GM18867 (cell line): ENCODE measurements at regions not wholly inside any gene's neighbourhood (a gene's known extent, or its start where the extent isn't known, plus 50 kb on each side); places are given as distances from the start of the nearest gene placed in this dataset.
"Not testable (repeated sequence)": the region's sequence is repeated elsewhere in the genome, so short reads cannot be mapped to it uniquely, and the experiment has no call there.

Experiments
- ATAC-seq: cut with Tn5 transposase; IDR thresholded peaks from one replicate; pipeline ENCODE4 v1.9.1; 2021; ENCODE audit warnings: mild to moderate bottlenecking, moderate library complexity; ENCODE audit not compliant: unreplicated experiment

DNA sequence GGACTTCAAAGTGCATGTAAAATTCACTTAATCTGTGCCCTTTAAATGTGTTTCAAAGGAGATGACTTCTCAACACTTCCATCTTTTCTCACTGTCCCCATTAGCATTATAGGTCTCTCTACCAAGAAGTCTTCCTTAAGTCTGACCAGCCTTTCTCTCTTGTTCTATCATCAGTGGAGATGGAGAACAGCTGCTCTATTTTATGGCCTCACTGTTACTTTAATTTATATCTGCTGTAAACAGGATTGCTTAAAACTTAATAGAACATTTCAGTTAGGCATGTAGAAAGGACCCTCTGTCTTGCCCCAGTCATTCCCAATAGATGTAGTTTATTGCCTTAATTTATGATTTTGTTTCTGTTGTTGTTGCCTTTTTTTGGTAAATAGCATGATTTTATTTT is 86.0 kb upstream of the CDC42EP3 start:
- not testable (repeated sequence) for ATAC-seq

DNA sequence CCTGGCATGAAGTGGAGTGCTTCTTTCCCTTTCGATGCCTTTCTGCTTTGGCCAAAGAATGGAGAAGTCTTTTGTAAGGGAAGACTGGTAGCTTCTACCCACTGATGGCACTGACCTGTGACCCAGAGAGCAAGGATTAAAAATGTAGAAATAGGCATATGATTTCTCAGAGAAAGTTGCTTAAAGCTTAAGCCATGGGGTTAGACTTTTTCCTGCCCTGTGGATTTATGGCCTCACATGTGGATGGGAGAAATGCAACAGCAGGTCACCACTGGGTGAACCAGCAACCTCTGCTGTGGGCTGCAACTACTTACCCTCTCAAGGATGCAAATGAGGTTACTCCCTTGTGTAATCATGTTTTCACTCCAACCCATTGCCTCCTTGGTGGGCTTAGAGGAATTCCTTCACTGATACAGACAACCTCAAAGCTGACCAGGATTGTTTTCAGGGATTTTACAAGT is 86.7 kb upstream of the CDC42EP3 start:
- ATAC-seq, result not testable (repeated sequence)

DNA sequence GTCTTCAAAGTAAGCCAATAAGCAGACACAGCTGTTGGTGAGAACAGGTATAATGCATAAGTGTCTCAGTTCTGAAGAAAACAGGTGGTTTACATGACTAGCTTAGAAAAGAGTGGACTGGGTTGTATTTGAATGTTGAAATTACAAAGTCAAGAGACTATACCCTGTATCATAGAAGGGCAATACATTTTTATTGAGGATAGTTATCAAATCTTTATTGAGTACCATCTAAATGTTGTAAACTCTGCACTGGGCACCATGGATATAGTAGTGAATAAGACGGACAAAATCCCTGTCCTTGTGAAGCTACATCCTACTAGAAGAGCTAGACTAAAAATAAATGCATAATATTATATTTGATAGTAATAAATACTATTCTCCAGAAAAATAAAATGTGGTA is 88.5 kb upstream of the CDC42EP3 start:
- not testable (repeated sequence) for ATAC-seq

DNA sequence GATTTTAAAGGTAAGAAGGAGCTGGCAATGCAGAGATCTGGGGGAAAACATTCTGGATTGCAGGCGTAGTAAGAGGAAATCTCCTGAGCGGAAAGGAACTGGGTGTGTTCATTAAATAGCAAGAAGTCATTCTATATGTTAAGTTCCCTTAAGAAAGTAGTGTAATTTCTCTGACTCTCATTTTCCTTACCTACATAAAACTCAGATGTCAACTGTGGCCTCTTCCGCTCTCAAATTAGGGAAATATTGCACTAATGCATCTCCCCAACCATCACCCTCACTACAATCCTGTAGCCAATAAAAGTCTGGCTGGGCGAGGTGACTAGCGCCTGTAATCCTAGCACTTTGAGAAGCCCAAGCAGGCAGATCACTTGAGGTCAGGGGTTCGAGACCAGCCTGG is 89.0 kb upstream of the CDC42EP3 start:
- ATAC-seq, result no peak

DNA sequence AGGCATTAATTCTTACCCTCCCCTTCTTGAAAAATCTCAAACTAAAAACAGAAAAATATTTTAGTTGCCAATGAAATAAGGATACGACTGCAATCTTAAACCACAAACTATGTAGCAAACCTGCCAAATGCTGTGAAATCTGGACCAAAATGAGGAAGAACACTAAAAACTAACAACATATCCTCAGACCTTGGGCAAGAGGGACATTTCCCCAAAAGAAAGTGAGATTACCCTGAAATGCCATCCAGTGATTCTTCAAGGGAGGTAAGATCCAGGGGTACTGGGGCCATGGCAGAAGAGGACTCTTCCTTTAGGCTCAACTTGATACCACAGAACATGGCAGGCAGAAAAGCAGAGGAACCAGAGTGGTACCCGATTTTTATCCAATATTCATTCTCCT is 90.8 kb upstream of the CDC42EP3 start:
- not testable (repeated sequence) for ATAC-seq

DNA sequence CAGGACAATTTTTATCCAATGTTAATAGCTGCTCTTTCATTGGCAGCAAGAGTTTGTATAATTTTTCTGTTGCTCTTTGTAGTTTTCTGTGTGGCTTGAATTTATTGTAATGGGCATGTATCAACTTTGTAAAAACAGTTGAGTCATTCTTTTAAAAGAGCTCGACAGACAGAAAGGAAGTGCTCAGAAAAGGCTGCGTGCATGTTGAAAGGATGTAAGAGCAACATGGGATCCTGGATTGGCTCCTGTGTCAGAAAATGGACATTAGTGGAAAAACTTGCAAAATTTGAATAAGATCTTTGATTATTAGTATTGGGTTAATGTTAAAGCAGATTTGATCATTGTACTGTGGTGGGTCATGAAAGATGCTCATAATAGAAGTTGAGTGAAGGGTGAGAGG is 93.3 kb upstream of the CDC42EP3 start:
- no peak for ATAC-seq

DNA sequence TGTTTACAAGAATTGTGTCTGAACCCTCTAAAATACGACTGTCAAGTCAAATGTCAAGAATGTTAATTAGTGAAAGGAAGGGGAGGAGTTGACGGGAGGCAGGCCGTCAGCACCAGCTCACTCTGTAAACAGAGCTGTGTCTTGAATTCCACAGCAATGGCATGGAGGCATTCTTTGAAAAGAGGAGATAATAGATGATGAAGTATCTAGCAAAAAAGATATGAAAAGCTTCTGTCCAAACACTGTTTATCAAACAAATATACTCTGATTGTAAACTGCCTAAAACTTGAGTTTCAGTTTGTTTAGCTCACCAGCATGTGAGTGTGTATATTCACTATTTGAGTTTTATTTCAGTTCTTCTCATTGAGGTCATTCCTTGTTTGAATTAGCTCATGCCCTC is 94.7 kb upstream of the CDC42EP3 start:
- no peak for ATAC-seq

DNA sequence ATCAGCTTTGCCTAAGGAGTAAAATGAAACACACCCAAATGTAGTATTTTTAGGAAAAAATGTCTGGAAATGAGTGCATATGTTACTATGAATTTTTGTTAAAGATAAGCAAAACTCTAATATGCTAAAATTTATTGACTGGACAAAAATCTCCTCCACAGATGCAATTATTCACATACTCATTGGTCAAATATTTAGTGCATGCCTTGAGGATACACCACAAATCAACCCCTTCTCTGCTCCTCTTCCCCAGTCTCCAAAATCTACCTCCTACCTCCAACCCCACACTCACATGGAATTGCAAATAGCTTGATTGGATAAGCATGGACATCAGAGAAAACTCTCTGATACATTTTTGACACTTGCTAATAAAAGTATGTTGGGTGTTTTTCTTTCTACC is 95.6 kb upstream of the CDC42EP3 start:
- no peak for ATAC-seq

DNA sequence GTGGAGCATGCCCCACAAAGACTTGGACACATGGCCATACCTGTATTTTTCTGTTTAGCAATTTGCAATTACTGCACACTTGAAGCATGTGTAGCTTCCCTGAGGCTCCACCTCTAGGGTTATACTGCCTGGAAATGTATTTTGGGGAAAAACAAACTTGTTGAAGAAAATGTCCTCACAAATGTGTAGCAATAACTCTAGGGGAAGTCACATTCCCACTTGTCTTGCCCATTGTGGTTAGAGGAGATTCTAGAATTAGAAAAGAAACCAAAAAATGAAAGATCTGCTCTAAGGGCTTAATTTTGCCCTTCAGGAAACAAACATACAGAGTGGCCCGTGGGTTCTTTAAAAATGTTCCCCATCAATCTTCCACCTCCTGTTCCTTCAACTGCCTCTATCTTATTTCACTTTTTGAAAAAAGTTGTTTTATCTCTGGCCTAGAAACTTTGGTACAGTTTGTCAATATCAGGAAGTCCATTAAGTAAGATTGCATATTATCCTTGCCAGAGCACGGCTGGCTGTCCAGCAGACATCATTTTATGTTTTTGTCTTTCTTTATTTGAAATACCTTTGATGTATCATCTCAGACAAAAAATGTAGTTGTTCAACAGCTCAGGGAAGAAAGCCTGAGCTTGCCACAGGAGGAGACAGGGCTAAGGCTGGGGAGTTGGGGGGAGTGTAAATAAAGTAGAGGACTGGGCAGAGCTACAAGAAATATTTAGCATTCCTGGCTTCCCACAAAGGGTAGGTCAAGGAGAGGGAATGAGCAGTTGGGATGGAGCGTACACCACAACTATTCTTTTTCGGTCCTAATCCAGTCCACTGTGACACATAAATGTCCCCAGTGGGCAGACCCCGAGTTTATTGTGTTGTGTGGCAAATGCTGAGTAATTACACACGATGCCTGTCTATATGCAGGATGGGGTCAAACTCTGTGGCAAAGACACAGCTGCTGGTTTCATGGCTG is 96.8 kb upstream of the CDC42EP3 start:
- ATAC-seq, result no peak

DNA sequence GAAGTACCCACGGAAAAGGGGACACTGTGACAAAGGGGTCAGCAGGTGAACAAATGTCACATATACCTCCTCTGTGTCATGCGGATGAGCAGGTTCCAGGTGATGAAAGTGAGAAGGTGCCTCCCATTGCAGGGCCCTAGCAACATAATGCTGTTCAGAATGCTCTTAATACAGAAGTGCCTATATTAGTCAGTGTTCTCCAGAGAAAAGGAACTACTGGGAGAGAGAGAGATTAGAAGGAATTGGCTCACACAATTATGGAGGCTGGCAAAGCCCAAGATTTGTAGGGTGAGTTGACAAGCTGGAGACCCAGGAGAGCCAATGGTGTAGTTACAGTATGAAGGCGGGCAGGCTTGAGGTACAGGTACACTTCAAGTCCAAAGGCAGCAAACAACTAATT is 98.1 kb upstream of the CDC42EP3 start:
- no peak for ATAC-seq

DNA sequence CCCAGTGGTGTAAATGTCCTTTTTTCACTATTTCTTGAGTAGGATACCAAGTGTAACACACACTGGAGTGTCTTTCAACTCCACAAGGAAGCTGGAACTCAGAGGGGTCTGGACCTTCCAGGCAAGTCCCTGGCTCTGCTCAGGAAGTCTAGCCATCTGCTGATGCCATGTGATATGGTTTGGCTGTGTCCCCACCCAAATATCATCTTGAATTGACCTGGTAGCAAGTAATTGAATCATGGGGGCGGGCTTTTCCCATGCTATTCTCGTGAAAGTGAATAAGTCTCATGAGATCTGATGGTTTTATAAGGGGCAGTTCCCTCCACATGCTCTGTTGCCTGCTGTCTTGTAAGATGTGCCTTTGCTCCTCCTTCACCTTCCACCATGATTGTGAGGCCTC is 99.4 kb upstream of the CDC42EP3 start:
- ATAC-seq, result no peak

DNA sequence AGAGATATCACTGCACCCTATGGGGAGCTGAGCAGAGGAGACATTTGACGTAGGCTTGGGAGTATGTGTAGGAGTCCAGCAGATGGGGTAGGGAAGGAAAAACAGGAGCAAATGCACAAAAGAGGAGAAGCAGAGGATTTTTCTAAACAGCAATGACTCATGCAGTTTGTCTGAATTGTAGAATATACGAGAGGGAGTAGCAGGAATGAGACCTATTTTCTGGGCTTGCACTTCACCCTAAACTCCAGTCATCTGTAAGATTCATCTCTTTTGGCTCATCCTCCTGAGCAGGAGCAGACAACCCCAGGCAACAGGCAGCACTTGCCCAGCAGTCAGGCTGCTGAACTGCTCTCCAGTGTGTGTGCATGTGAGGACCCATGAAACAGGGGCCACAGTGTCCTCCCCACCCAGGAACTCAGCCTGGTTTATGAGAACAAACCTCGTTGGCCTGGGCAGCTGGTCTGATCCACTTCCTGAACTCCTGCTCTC is 100.2 kb upstream of the CDC42EP3 start:
- no peak for ATAC-seq

DNA sequence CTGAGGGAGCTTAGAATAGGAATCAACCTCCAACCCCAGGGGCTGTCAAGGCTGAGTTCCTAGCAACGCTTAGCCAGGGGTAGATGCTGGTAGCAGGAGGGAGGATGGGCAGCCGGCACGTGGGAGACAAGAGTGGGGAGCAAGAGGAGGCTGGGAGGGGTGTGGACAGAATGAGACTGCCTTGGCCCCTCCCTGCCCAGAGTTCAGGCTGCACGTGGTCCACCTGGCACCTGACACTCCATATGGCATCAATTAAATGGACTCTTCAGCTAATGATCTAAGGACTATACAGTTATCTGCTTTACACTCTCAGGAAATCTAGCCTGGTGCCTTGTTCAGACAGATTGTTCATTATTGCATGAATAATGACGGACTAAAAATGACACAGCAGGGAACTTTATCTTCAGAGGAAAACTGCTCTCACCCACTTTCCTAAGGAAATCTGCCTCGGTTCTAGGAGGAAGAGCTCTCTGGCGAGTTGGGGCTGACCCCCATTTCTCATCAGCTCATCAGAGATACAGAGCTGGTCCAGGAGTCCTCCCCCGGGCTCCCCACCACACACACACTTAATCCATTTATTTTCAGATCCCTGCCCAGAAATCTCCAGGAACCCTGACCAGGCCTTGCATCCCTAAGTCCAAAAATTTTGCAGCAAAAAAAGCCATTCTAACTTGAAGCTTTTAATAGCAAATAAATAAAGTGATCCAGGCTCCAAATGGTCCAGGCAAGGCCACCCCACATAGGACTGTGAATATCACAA is 102.1 kb upstream of the CDC42EP3 start:
- ATAC-seq, result no peak

DNA sequence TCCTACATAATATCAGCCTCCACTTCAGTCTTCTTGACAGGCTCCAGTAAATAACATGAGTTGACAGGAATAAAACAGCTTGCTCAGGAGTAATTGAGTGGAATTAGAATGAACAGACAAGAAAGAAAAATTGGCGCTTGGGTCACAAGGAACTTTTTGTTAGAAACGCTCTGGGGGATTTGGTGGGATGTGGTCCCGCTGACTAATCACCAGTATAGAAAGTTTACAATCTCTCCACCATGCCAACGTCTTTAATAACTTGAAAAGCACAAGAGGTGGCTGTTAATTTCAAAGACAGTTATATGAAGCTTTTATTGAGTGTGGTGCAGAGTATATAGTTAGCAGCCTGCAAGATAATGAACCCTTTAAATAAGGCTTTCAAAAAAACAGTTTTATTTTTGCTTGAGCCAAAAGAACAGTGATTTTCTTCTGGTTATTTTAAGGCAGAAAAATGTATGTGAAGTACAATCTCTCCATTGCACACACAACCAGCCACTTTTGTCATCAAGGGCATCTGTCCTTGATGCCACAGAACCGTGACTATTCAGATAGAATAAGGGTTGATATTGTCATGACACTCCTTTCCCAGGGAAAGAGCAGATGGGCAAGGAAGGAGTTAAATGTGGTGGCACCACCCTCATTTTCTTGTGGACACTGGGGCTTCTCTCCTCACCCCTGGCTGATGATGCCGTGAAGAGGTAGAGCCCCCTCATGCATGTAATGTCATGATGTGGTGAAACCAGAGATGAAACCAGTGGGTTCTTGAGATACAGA is 102.9 kb upstream of the CDC42EP3 start:
- ATAC-seq, result not testable (repeated sequence)

DNA sequence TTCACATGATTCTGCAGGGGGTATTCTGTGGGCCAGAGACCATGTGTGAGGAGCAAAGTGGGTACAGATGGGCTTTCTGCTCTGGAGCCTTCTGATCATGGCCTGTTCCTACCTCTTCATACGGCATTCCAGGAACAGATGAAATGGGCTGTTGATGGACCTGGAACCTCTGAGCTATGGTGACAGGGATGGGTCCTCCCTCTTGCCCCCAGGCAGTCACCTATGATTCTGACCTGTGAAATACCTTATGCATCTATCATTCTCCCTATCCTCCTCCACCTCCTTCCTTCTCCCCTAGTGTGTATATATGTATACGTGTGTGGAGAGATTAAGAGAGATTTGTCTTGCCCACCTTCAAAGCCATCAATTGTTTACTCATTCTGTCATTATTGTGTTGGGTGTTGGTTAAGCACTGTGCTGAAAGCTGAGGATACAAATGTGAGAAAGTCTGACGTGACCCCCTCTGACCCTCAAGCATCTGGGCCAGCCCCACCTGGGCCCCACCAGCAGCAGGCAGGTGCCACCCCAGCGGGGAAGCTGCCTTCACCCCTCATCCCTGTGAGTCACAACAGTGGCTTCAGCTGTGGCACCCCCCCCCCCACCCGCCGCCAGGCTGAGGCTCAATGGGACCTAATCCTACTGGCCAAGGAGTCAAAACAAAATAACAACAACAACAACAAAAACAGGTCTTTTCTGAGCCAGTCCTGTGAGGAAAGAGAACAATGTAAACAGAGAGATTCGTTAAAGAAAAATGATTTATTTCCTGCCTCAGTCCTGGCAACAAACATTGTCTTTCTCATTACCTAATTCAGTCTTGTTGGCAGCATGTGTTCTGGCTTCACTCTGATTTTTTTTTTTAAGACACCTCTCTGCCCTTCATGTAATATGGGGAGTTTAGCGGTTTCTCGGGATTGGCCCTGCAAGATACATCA is 103.8 kb upstream of the CDC42EP3 start:
- ATAC-seq, result no peak

DNA sequence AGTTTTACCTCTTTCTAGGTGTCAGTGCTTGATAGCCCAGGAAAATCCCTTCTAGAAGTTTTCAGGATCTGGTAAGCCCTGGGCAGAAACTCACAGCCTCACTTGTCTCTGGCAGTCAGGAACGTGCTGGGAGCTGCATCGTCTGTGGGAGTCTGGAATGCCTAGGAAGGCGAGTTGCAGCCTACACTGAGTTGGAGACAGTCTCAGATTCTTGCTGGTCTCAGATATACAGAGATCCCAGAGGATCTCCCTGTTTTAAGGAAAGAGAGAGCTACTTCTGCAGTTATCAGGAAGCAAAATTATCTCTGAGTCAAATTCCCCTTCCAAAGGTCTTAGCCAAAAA is 104.4 kb upstream of the CDC42EP3 start:
- ATAC-seq, result no peak

DNA sequence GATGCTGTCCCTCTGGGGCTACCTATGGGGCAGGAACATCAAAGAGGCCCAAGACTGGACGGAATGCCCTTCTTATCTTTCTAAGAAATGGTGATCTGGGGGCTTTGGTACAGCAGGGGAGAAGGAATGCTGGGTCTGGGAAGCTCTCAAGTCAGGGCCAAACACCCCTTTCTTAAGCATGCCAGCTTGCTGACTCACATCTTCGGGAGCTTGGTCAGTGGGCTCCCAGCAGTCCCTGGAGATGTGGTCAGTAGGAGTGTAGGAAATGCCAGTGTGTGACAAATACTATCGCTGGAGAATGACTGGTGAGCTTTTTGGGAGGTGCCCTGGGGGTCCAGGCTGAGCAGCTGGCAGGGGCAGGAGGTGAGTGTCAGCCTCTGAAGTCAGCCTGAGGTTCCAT is 105.0 kb upstream of the CDC42EP3 start:
- ATAC-seq, result no peak

DNA sequence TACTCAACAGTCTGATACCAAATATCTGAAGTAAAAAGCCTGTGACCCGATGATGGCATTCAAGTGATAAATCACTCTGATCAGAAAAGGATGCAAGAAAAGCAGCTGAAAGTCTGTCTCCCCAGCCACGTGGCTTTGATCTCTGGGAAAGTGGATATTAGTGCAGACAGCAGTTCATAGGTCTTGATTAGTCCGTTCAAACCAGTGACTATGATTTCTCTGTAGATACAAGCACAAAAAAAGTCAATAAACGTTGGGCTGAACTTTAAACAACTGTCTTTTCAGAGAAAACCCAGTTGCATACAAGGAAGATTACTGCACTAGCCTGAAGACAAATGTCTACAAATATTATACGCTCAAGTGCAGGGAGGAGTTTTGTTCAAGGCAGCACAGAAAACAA is 107.7 kb upstream of the CDC42EP3 start:
- ATAC-seq, result no peak

DNA sequence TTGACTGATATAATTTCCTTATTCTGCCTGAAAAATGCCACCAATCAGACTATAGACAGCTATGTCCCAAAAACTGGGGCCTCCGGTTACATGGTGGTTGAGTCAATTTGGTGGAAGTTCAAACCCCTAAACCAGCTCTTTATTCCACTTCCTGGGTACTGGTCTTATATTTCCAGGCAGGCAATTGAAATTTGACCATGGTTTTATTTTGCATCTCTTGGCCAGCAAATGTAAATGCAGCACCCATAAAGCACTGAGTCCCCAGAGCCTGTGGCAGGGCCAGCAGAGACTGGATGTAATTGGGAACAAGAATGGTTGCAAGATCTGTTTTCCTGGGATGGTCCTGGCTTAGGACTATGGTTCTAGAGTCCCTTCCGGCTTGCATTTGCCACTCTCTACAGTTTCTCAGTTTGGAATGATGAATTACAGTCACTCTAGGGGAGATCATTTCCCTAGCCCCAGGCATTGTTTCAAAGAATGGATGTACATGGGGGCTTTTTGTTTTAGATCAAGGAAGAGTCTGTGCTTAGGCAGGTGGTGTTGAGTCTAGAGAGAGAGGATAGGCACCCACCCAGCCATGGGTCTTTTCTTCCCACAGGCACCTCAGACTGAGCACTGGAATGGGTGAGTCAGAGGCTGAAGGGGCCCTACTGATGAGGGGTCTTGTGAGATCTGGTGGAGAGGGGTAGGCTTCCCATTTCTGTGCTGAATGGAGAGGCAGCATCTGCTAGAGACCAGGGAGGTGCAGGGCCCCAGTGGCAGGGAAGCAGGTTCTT is 108.4 kb upstream of the CDC42EP3 start:
- ATAC-seq, result no peak

DNA sequence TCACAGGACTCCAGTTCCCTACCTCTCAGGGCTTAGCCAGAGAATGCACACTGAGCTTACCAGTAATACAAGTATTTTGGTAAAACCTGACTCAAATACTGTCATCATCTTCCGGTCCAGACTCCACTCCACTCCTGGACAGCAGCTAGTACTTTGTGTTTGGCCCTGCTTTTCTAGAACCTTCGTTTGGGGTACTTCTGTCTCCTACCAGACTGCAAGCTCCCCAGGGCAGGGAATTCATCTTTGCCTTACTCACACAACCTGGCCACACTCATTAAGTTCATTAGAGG is 108.9 kb upstream of the CDC42EP3 start:
- ATAC-seq, result no peak
